ENCODE measurements at regions not wholly inside any gene's neighbourhood (a gene's known extent, or its start where the extent isn't known, plus 50 kb on each side); places are given as distances from the start of the nearest gene placed in this dataset.

DNA sequence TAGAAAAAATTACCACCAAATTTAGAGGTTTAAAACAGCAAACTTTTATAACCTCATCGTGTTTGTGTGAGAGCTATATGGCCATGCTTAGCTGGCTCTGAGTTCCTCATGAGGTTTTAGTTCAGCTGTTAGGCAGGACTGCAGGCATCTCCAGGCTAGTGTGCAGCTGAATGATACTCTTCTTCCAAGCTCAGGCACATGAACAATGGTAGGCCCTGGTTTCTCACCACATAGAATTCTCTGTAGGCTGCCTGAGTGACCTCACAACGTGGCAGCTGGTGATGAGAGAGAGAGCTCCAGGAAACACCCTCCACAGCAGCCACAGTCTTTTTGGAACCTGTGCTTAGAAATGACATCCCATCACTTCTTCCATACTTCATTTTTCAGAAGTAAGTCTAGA lies 540.6 kb upstream of the MIR17HG start:
- TF ChIP-seq, protein P1, sequence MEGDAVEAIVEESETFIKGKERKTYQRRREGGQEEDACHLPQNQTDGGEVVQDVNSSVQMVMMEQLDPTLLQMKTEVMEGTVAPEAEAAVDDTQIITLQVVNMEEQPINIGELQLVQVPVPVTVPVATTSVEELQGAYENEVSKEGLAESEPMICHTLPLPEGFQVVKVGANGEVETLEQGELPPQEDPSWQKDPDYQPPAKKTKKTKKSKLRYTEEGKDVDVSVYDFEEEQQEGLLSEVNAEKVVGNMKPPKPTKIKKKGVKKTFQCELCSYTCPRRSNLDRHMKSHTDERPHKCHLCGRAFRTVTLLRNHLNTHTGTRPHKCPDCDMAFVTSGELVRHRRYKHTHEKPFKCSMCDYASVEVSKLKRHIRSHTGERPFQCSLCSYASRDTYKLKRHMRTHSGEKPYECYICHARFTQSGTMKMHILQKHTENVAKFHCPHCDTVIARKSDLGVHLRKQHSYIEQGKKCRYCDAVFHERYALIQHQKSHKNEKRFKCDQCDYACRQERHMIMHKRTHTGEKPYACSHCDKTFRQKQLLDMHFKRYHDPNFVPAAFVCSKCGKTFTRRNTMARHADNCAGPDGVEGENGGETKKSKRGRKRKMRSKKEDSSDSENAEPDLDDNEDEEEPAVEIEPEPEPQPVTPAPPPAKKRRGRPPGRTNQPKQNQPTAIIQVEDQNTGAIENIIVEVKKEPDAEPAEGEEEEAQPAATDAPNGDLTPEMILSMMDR (IDR thresholded peaks at IDR 0.05): no peak
- no peak for TF ChIP-seq POLR2A (IDR thresholded peaks at IDR 0.05)
- WGBS (ENCODE audit: insufficient coverage, low coverage, low lambda C conversion rate, missing lambda C conversion rate): 22% methylated on average over 2 of the region's 2 CpGs
- Histone ChIP-seq H3K9me3 (no peaks in the 10 kb centered on the region), H3K4me3 (no peak overlapping the region), H3K27me3 (no peaks in the 10 kb centered on the region), H3K4me1 (no peaks in the 10 kb centered on the region), H3K36me3 (no peaks in the 10 kb centered on the region), H3K27ac (no peak overlapping the region)
- no peak for DNase-seq
- intact Hi-C loops (cut with DNase I): no loop called here
- no peak for ATAC-seq

DNA sequence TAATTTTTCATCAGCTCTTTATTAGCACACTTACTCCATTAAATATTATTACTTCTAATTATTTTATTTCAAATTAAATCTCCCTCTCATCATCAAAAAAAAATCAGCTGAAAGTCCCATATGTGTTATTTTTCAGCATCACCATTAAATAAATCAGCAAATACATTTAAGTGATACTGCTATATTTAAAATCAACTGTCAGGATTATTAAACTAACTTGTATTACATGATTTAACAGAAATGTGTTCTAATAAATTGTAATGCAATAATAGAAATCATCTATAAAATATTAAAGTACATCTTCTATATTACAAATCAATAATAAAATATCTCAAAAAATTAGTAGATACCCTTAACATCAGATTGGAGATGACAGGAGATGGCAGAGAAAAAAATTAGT lies 538.6 kb upstream of the MIR17HG start:
- Histone ChIP-seq H3K9me3 (no peaks in the 10 kb centered on the region), H3K27ac (no peak overlapping the region), H3K4me1 (no peaks in the 10 kb centered on the region), H3K27me3 (no peaks in the 10 kb centered on the region), H3K4me3 (no peak overlapping the region), H3K36me3 (no peaks in the 10 kb centered on the region)
- ATAC-seq (no peak), DNase-seq (no peak)
- intact Hi-C loops (cut with DNase I): no loop called here
- TF ChIP-seq, protein P1 (IDR thresholded peaks at IDR 0.05): no peak
- TF ChIP-seq POLR2A (IDR thresholded peaks at IDR 0.05): no peak

DNA sequence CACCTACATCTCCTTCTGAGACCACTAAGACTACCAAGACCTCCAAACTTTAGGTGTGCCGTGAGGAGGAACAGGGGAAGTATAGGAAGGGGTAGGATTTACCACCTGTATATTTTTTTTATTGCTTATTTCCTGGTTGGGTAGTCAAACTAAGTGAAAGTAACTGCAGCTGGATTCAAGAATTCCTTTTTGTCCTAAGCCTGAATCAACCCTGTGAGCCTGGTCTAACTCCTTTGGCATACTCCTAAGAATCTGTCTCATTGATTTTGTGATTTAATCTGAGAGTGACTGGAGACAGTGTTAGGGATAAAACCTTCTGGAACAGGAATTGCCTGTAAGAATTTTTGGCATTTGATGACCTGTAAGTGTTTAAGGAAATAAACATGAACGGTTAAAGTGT lies 523.5 kb upstream of the MIR17HG start:
- no peaks in the 10 kb centered on the region for H3K27me3 ChIP-seq
- H3K4me3 ChIP-seq: no peak overlapping the region
- no peaks in the 10 kb centered on the region for H3K36me3 ChIP-seq
- H3K4me1 ChIP-seq: no peaks in the 10 kb centered on the region
- intact Hi-C loops (cut with DNase I): no loop called here
- TF ChIP-seq, protein P1 (IDR thresholded peaks at IDR 0.05): no peak
- TF ChIP-seq POLR2A (IDR thresholded peaks at IDR 0.05): no peak
- DNase-seq: no peak
- H3K9me3 ChIP-seq: no peaks in the 10 kb centered on the region
- no peak for ATAC-seq
- no peak overlapping the region for H3K27ac ChIP-seq
- WGBS (ENCODE audit: insufficient coverage, low coverage, low lambda C conversion rate, missing lambda C conversion rate): 21% methylated on average over 2 of the region's 2 CpGs

DNA sequence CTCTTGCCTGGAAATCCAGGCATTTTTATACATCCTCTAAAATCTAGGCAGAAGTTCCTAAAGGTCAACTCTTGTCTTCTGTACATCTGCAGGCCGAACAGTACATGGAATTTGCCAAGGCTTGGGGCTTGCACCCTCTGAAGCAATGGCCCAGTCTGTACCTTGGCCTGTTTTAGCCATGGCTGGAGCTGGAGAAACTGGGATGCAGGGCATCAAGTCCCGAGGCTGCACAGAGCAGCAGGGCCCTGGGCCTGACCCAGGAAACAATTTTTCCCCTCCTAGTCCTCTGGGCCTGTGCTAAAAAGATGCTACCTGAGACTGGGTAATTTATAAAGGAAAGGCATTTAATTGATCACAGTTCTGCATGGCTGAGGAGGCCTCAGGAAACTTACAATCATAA lies 520.8 kb upstream of the MIR17HG start:
- H3K27me3 ChIP-seq: no peaks in the 10 kb centered on the region
- DNase-seq (no peak), ATAC-seq (no peak)
- WGBS (ENCODE audit: insufficient coverage, low coverage, low lambda C conversion rate, missing lambda C conversion rate): 49% methylated on average over 2 of the region's 2 CpGs
- H3K4me3 ChIP-seq: no peak overlapping the region
- intact Hi-C loops (cut with DNase I): no loop called here
- no peak overlapping the region for H3K27ac ChIP-seq
- H3K4me1 ChIP-seq: no peaks in the 10 kb centered on the region
- TF ChIP-seq POLR2A (IDR thresholded peaks at IDR 0.05): no peak
- TF ChIP-seq, protein P1 (IDR thresholded peaks at IDR 0.05): no peak
- no peaks in the 10 kb centered on the region for H3K9me3 ChIP-seq
- H3K36me3 ChIP-seq: no peaks in the 10 kb centered on the region

DNA sequence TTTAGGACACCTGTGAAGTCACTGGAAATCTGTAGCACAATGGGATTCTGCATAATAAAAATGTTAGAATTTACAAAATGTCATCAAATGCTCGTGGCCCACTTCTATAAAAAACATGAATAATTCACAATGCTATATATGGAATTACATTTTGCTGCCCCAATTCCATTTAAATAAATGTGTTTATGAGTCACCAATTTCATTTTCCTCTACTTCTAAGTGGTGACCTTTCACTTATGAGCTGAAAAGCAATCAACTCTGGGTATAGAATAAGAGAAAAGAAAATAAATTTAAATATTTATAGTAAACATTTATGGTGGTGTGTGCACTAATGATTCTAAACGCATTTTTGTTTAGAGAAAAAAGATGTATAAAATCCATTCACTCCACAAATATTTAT lies 516.7 kb upstream of the MIR17HG start:
- 32% methylated on average over 2 of the region's 2 CpGs for WGBS (ENCODE audit: insufficient coverage, low coverage, low lambda C conversion rate, missing lambda C conversion rate)
- Histone ChIP-seq H3K4me1 (no peaks in the 10 kb centered on the region), H3K4me3 (no peak overlapping the region), H3K27ac (no peak overlapping the region), H3K27me3 (no peaks in the 10 kb centered on the region), H3K36me3 (no peaks in the 10 kb centered on the region), H3K9me3 (no peaks in the 10 kb centered on the region)
- intact Hi-C loops (cut with DNase I): no loop called here
- ATAC-seq: no peak
- no peak for DNase-seq
- no peak for TF ChIP-seq POLR2A (IDR thresholded peaks at IDR 0.05)
- TF ChIP-seq, protein P1 (IDR thresholded peaks at IDR 0.05): no peak
